ENCODE measurements at regions not wholly inside any gene's neighbourhood (a gene's known extent, or its start where the extent isn't known, plus 50 kb on each side); places are given as distances from the start of the nearest gene placed in this dataset.

DNA sequence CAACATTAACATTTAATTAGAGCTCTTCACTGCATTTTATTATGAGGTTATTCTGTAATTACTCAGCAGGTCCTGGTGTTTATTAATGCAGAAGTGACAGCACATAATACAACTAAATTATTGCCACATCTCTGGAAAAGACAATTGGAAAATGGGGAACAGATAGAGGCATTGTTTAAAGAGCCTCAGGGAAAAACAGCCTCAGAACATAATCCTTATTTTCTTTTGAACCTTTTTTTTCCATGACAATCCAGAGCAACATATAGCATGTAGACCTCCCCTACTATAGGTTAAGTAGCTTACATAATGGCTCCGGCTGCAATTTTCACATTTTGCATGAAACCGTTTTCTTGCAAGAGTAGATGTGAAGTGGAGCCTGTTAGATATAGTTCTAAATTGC, 87.2 kb downstream of the RMI1 start:
- TF ChIP-seq, protein P1, sequence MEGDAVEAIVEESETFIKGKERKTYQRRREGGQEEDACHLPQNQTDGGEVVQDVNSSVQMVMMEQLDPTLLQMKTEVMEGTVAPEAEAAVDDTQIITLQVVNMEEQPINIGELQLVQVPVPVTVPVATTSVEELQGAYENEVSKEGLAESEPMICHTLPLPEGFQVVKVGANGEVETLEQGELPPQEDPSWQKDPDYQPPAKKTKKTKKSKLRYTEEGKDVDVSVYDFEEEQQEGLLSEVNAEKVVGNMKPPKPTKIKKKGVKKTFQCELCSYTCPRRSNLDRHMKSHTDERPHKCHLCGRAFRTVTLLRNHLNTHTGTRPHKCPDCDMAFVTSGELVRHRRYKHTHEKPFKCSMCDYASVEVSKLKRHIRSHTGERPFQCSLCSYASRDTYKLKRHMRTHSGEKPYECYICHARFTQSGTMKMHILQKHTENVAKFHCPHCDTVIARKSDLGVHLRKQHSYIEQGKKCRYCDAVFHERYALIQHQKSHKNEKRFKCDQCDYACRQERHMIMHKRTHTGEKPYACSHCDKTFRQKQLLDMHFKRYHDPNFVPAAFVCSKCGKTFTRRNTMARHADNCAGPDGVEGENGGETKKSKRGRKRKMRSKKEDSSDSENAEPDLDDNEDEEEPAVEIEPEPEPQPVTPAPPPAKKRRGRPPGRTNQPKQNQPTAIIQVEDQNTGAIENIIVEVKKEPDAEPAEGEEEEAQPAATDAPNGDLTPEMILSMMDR (IDR thresholded peaks at IDR 0.05; ENCODE audit: insufficient read depth, low read depth, low read length) = no peak
- TF ChIP-seq EZH2 (IDR thresholded peaks at IDR 0.05; ENCODE audit: insufficient read depth, low read length) = no peak

All from astrocyte (in vitro differentiated cells and primary cell).